HepG2 (cell line): ENCODE measurements at regions not wholly inside any gene's neighbourhood (a gene's known extent, or its start where the extent isn't known, plus 50 kb on each side); places are given as distances from the start of the nearest gene placed in this dataset.

Experiments
- CREB1 ChIP-seq, 2 experiments: fragments of 450-650 bp in 1 of 2; IDR thresholded peaks; 2 replicates each; pipeline ENCODE4 v1.6.1; 2016 to 2017; ENCODE audit warnings: control low read depth in 1 of 2, mild to moderate bottlenecking in 1 of 2, missing compliant biosample characterization in 1 of 2, missing genetic modification characterization in 1 of 2
- CTCF ChIP-seq: sonication (generic); formaldehyde crosslinking; IDR thresholded peaks from 2 replicates; pipeline ENCODE4 v1.5.0; 2020; ENCODE audit warnings: mild to moderate bottlenecking, missing genetic modification reagents, moderate library complexity
- HOXA9 ChIP-seq: sonication (generic); formaldehyde crosslinking; IDR thresholded peaks from 2 replicates; pipeline ENCODE4 v1.8.1; 2022; ENCODE audit warnings: missing genetic modification reagents, mild to moderate bottlenecking, moderate library complexity, borderline replicate concordance
- POLR2AphosphoS5 ChIP-seq: IDR thresholded peaks from 2 replicates; pipeline ENCODE4 v1.6.1; 2012; ENCODE audit warnings: low read depth, low read length
- TBL1XR1 ChIP-seq: fragments of 150-350 bp; IDR thresholded peaks from 2 replicates; pipeline ENCODE4 v1.6.1; 2014; ENCODE audit warnings: borderline replicate concordance, low read length; ENCODE audit not compliant: partially characterized antibody
- ZFP41 ChIP-seq: sonication (generic); formaldehyde crosslinking; IDR thresholded peaks from 2 replicates; pipeline ENCODE4 v1.4.0; 2020; ENCODE audit warnings: mild to moderate bottlenecking, missing genetic modification reagents, borderline replicate concordance
- TF ChIP-seq, protein P1 (sequence below): sonication (generic); formaldehyde crosslinking; IDR thresholded peaks from 2 replicates; pipeline ENCODE4 v1.4.0; 2020; ENCODE audit warnings: missing genetic modification reagents, borderline replicate concordance

GRCh38 chr18:43719267-43719795 lies 442.0 kb upstream of the SYT4 start:
- TF ChIP-seq ZFP41 = no peak
- no peak for TF ChIP-seq CREB1 (IDR thresholded peaks at IDR 0.05)
- TF ChIP-seq CREB1 (CRISPR knock-in tag; IDR thresholded peaks at IDR 0.05) = no peak
- no peak for TF ChIP-seq TBL1XR1
- TF ChIP-seq CTCF = no peak
- TF ChIP-seq, protein P1, sequence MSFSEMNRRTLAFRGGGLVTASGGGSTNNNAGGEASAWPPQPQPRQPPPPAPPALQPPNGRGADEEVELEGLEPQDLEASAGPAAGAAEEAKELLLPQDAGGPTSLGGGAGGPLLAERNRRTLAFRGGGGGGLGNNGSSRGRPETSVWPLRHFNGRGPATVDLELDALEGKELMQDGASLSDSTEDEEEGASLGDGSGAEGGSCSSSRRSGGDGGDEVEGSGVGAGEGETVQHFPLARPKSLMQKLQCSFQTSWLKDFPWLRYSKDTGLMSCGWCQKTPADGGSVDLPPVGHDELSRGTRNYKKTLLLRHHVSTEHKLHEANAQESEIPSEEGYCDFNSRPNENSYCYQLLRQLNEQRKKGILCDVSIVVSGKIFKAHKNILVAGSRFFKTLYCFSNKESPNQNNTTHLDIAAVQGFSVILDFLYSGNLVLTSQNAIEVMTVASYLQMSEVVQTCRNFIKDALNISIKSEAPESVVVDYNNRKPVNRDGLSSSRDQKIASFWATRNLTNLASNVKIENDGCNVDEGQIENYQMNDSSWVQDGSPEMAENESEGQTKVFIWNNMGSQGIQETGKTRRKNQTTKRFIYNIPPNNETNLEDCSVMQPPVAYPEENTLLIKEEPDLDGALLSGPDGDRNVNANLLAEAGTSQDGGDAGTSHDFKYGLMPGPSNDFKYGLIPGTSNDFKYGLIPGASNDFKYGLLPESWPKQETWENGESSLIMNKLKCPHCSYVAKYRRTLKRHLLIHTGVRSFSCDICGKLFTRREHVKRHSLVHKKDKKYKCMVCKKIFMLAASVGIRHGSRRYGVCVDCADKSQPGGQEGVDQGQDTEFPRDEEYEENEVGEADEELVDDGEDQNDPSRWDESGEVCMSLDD (CRISPR knock-in tag) = no peak
- TF ChIP-seq POLR2AphosphoS5 = no peak
- no peak for TF ChIP-seq HOXA9 (CRISPR knock-in tag)
